Smooth muscle cell (in vitro differentiated cells): ENCODE measurements at regions not wholly inside any gene's neighbourhood (a gene's known extent, or its start where the extent isn't known, plus 50 kb on each side); places are given as distances from the start of the nearest gene placed in this dataset.
A peak's percentile ranks its signal among the peaks of the same experiment; 100 is the strongest.

ENCODE experiments used
- DNase-seq: peaks from one replicate; lab custom pipeline; 2025; ENCODE audit not compliant: unreplicated experiment; lab: John Stamatoyannopoulos, UW
- H2AFZ ChIP-seq: fragments of 200-600 bp; sonication (generic); 2 replicates; pipeline ENCODE4 v1.6.0; 2016; ENCODE audit warnings: antibody characterized with exemption, low read depth, mild to moderate bottlenecking
- H3F3A ChIP-seq: fragments of 200-600 bp; sonication (generic); 2 replicates; pipeline ENCODE4 v1.6.0; 2017; ENCODE audit warnings: antibody characterized with exemption, low read depth
- H3K27ac ChIP-seq: fragments of 200-600 bp; sonication (generic); 2 replicates; pipeline ENCODE4 v1.5.1; 2016; ENCODE audit warnings: low read depth, mild to moderate bottlenecking
- H3K27me3 ChIP-seq: fragments of 200-600 bp; sonication (generic); 2 replicates; pipeline ENCODE4 v1.6.1; 2016; ENCODE audit warnings: low read depth, mild to moderate bottlenecking
- H3K36me3 ChIP-seq: fragments of 200-600 bp; sonication (generic); 2 replicates; pipeline ENCODE4 v1.5.1; 2016; ENCODE audit warnings: low read depth
- H3K4me1 ChIP-seq: fragments of 200-600 bp; sonication (generic); 2 replicates; pipeline ENCODE4 v1.5.1; 2016; ENCODE audit warnings: low read depth
- H3K4me2 ChIP-seq: fragments of 200-600 bp; sonication (generic); 2 replicates; pipeline ENCODE4 v1.6.0; 2016; ENCODE audit warnings: mild to moderate bottlenecking
- H3K4me3 ChIP-seq: fragments of 200-600 bp; sonication (generic); 2 replicates; pipeline ENCODE4 v1.5.1; 2016; ENCODE audit warnings: mild to moderate bottlenecking
- H3K79me2 ChIP-seq: fragments of 200-600 bp; sonication (generic); 2 replicates; pipeline ENCODE4 v1.6.0; 2016; ENCODE audit warnings: low read depth, mild to moderate bottlenecking
- H3K9ac ChIP-seq: fragments of 200-600 bp; sonication (generic); 2 replicates; pipeline ENCODE4 v1.6.0; 2016; ENCODE audit warnings: low read depth
- H3K9me3 ChIP-seq: fragments of 200-600 bp; sonication (generic); replicated peaks from 2 replicates; pipeline ENCODE4 v1.5.1; 2016; ENCODE audit warnings: low read depth
- H4K20me1 ChIP-seq: fragments of 200-600 bp; sonication (generic); 2 replicates; pipeline ENCODE4 v1.6.0; 2016; ENCODE audit warnings: low read depth
- WGBS: methylation state at CpG from one replicate; pipeline ENCODE4 v1.1.7; 2016; ENCODE audit warnings: low lambda C conversion rate; 5-methylcytosine and 5-hydroxymethylcytosine counted together
- TF ChIP-seq, protein P1 (sequence below): fragments of 200-600 bp; sonication (generic); IDR thresholded peaks from 2 replicates; pipeline ENCODE4 v1.5.1; 2017; ENCODE audit warnings: borderline replicate concordance, mild to moderate bottlenecking, antibody characterized with exemption; ENCODE audit not compliant: insufficient read depth, poor library complexity, severe bottlenecking

DNA sequence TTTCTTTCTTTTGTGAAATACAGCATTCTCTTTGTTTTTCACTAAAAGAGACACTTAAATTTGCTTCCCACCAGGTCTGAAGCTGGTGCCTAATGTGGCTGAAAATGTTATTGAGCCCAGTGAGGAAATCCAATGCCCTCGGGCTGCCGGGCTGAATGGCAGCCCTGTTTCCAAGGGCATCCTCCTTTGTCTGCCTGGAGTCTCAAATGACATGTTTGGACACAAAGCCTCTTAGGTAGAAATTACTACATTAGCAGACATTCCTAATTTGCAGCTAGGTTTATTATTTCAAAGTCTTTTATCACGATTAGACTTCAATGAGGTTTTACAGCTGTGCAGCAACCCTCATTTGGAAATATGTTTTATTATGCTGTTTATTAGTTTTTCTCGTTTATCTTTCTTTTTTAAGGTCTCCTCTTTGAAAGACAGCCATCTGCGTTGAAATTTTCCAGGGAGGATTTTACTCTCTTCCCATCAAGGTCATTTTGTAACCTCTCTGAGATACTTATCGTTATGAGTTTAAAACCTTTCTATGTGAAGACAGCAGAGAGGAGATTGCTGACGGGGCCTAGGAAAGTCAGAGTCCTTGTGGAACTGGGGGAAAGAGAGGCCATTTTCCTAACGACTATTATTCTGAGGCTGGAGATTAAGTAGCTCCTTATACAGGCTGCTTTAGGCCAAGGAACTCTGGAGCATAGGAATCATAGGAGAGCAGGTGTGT lies 59.0 kb upstream of the ZNF532 start:
- Histone ChIP-seq H3K9me3 (no peaks in the 10 kb centered on the region), H3K4me2 (no peak overlapping the region), H3K4me3 (no peak overlapping the region), H4K20me1 (no peaks in the 10 kb centered on the region), H3K36me3 (no peaks in the 10 kb centered on the region), H2AFZ (no peak overlapping the region), H3F3A (no peaks in the 10 kb centered on the region), H3K27ac (peak overlapping the region; percentile 2), H3K9ac (no peak overlapping the region), H3K79me2 (no peaks in the 10 kb centered on the region), H3K4me1 (peaks cover 14% of the 10 kb centered on the region), H3K27me3 (no peaks in the 10 kb centered on the region)
- TF ChIP-seq, protein P1, sequence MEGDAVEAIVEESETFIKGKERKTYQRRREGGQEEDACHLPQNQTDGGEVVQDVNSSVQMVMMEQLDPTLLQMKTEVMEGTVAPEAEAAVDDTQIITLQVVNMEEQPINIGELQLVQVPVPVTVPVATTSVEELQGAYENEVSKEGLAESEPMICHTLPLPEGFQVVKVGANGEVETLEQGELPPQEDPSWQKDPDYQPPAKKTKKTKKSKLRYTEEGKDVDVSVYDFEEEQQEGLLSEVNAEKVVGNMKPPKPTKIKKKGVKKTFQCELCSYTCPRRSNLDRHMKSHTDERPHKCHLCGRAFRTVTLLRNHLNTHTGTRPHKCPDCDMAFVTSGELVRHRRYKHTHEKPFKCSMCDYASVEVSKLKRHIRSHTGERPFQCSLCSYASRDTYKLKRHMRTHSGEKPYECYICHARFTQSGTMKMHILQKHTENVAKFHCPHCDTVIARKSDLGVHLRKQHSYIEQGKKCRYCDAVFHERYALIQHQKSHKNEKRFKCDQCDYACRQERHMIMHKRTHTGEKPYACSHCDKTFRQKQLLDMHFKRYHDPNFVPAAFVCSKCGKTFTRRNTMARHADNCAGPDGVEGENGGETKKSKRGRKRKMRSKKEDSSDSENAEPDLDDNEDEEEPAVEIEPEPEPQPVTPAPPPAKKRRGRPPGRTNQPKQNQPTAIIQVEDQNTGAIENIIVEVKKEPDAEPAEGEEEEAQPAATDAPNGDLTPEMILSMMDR, result no peak
- 63% methylated on average over 8 of the region's 8 CpGs for WGBS
- no peak for DNase-seq

DNA sequence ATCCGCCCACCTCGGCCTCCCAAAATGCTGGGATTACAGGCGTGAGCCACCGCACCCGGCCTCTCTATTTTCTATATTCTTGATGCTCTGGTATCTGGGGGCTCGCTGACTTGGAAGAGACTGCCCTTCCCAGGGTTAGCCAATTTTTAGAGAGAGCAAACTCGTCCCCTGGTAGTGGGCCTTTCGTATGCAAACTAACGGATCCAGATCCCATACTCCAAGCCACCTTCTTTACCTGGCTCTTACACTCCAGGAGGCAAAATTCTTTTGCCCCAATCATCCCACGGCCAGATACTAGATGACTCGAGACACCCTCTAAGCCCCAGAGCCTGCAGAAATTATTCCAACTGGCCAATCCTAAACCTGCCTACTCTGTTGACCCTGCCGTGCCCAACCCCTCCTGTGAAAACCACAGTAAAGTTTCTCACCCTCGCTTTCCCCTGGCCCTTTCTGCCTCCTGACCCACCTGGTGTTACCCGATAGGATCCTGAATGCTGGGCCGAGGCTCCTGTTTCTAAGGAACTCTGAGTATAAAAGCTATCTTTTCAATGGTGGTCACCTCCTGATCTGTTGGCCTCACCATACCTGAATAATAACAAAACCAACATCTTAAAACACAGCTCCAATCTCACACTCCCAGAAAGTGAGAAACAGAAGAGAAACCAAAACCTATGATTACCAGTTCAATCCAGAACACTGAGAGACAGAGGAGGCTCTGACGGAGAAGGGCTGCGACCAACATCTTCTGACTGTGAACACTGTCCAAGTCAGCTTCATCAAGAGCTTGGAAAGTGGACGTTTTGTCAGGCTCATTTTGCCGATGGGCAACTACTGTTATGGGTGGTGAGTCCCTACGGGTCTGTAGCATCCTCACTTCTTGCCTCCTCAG lies 57.6 kb upstream of the ZNF532 start:
- Histone ChIP-seq H3K4me1 (peaks cover 14% of the 10 kb centered on the region), H3K4me2 (no peak overlapping the region), H3K9me3 (no peaks in the 10 kb centered on the region), H3K27ac (no peak overlapping the region), H4K20me1 (no peaks in the 10 kb centered on the region), H3K36me3 (no peaks in the 10 kb centered on the region), H3F3A (no peaks in the 10 kb centered on the region), H2AFZ (no peak overlapping the region), H3K27me3 (no peaks in the 10 kb centered on the region), H3K4me3 (no peak overlapping the region), H3K9ac (no peak overlapping the region), H3K79me2 (no peaks in the 10 kb centered on the region)
- no peak for DNase-seq
- 96% methylated on average over 20 of the region's 20 CpGs for WGBS
- TF ChIP-seq, protein P1, result no peak

GRCh38 chr18:58807766-58808165 lies 56.9 kb upstream of the ZNF532 start:
- no peak overlapping the region for H3K4me2 ChIP-seq
- TF ChIP-seq, protein P1, result no peak
- H3K9ac ChIP-seq, result no peak overlapping the region
- no peaks in the 10 kb centered on the region for H4K20me1 ChIP-seq
- H3K9me3 ChIP-seq, result no peaks in the 10 kb centered on the region
- H3K27ac ChIP-seq, result no peak overlapping the region
- no peak overlapping the region for H3K4me3 ChIP-seq
- no peaks in the 10 kb centered on the region for H3F3A ChIP-seq
- no peak for DNase-seq
- H3K79me2 ChIP-seq, result no peaks in the 10 kb centered on the region
- H2AFZ ChIP-seq, result no peak overlapping the region
- no peaks in the 10 kb centered on the region for H3K27me3 ChIP-seq
- H3K36me3 ChIP-seq, result no peaks in the 10 kb centered on the region
- peaks cover 14% of the 10 kb centered on the region for H3K4me1 ChIP-seq
- 97% methylated on average over 10 of the region's 10 CpGs for WGBS
